ENCODE measurements at regions not wholly inside any gene's neighbourhood (a gene's known extent, or its start where the extent isn't known, plus 50 kb on each side); places are given as distances from the start of the nearest gene placed in this dataset.
"Not testable (repeated sequence)": the region's sequence is repeated elsewhere in the genome, so short reads cannot be mapped to it uniquely, and the experiment has no call there.

GRCh38 chr5:99553211-99553810 lies 624.5 kb upstream of the CHD1 start:
- no peak for DNase-seq

GRCh38 chr5:99544356-99544755 lies 615.5 kb upstream of the CHD1 start:
- DNase-seq, result no peak

- no peak for DNase-seq
Observed at GRCh38 chr5:99543841-99544240, 615.0 kb upstream of the CHD1 start.

- not testable (repeated sequence) for DNase-seq
Observed at GRCh38 chr5:99534241-99534640, 605.4 kb upstream of the CHD1 start.

- not testable (repeated sequence) for DNase-seq
Observed at GRCh38 chr5:99521666-99522065, 592.9 kb upstream of the CHD1 start.

GRCh38 chr5:99515864-99516490 lies 587.2 kb upstream of the CHD1 start:
- not testable (repeated sequence) for DNase-seq

- not testable (repeated sequence) for DNase-seq
Observed at GRCh38 chr5:99510237-99510866, 581.5 kb upstream of the CHD1 start.

GRCh38 chr5:99509064-99509463 lies 580.3 kb upstream of the CHD1 start:
- DNase-seq, result not testable (repeated sequence)

- DNase-seq, result not testable (repeated sequence)
Observed at GRCh38 chr5:99495456-99495855, 566.6 kb upstream of the CHD1 start.

GRCh38 chr5:99478450-99478849 lies 549.6 kb upstream of the CHD1 start:
- not testable (repeated sequence) for DNase-seq

- not testable (repeated sequence) for DNase-seq
Observed at GRCh38 chr5:99473328-99473727, 544.5 kb upstream of the CHD1 start.

- DNase-seq, result not testable (repeated sequence)
Observed at GRCh38 chr5:99471726-99472125, 542.9 kb upstream of the CHD1 start.

- not testable (repeated sequence) for DNase-seq
Observed at GRCh38 chr5:99471178-99471577, 542.4 kb upstream of the CHD1 start.

- DNase-seq, result not testable (repeated sequence)
Observed at GRCh38 chr5:99470636-99471035, 541.8 kb upstream of the CHD1 start.

- DNase-seq, result no peak
Observed at GRCh38 chr5:99460701-99461100, 531.9 kb upstream of the CHD1 start.

GRCh38 chr5:99453196-99453595 lies 524.4 kb upstream of the CHD1 start:
- no peak for DNase-seq

- DNase-seq, result no peak
Observed at GRCh38 chr5:99449786-99450185, 521.0 kb upstream of the CHD1 start.

- no peak for DNase-seq
Observed at GRCh38 chr5:99445805-99446204, 517.0 kb upstream of the CHD1 start.

- DNase-seq, result no peak
Observed at GRCh38 chr5:99441235-99441634, 512.4 kb upstream of the CHD1 start.

GRCh38 chr5:99438619-99439018 lies 509.8 kb upstream of the CHD1 start:
- DNase-seq, result no peak

- DNase-seq, result no peak
Observed at GRCh38 chr5:99437986-99438385, 509.2 kb upstream of the CHD1 start.

GRCh38 chr5:99423396-99423795 lies 494.6 kb upstream of the CHD1 start:
- not testable (repeated sequence) for DNase-seq

GRCh38 chr5:99418640-99419039 lies 489.8 kb upstream of the CHD1 start:
- DNase-seq, result not testable (repeated sequence)

GRCh38 chr5:99410386-99410785 lies 481.6 kb upstream of the CHD1 start:
- DNase-seq, result not testable (repeated sequence)

Measured in NCI-H2227 treated with DMSO at 0.1 percent for 48 hours (cell line).